Aorta (tissue), 5 donors: ENCODE measurements at regions not wholly inside any gene's neighbourhood (a gene's known extent, or its start where the extent isn't known, plus 50 kb on each side); places are given as distances from the start of the nearest gene placed in this dataset.

ENCODE experiments used
- ATAC-seq: fragments of 200-7000 bp; cut with Tn5 transposase; one replicate; pipeline ENCODE4 v1.9.1; 2022; ENCODE audit warnings: moderate library complexity; ENCODE audit not compliant: low FRiP score
- DNase-seq, 2 donors: peaks; one replicate each; pipeline ENCODE4 v3.0.0-alpha.2; 2020
- H3K27ac ChIP-seq, 2 donors: one replicate each; pipeline ENCODE4 v1.5.1; 2013; ENCODE audit warnings: low read length in 2 of 2, mild to moderate bottlenecking in 2 of 2, moderate library complexity in 2 of 2, control low read depth in 1 of 2, inconsistent platforms in 1 of 2, low read depth in 1 of 2
- H3K27me3 ChIP-seq, 2 donors: one replicate each; pipeline ENCODE4 v1.6.1; 2013; ENCODE audit warnings: control low read depth in 1 of 2, low read length in 1 of 2, mild to moderate bottlenecking in 1 of 2, moderate library complexity in 1 of 2; ENCODE audit not compliant: insufficient read depth in 2 of 2, control insufficient read depth in 1 of 2
- H3K36me3 ChIP-seq, 2 donors: one replicate each; pipeline ENCODE4 v1.6.1; 2013; ENCODE audit warnings: control low read depth in 1 of 2, low read length in 1 of 2, mild to moderate bottlenecking in 1 of 2; ENCODE audit not compliant: insufficient read depth in 2 of 2, control insufficient read depth in 1 of 2
- H3K4me1 ChIP-seq, 2 donors: one replicate each; pipeline ENCODE4 v1.6.1; 2013; ENCODE audit warnings: low read length in 2 of 2, control low read depth in 1 of 2, mild to moderate bottlenecking in 1 of 2, moderate library complexity in 1 of 2; ENCODE audit not compliant: insufficient read depth in 2 of 2, control insufficient read depth in 1 of 2
- H3K4me3 ChIP-seq, 2 donors: one replicate each; pipeline ENCODE4 v1.5.1; 2013; ENCODE audit warnings: low read length in 2 of 2, control low read depth in 1 of 2, mild to moderate bottlenecking in 1 of 2
- H3K9me3 ChIP-seq: one replicate; pipeline ENCODE4 v1.6.1; 2013; ENCODE audit warnings: mild to moderate bottlenecking, low read length; ENCODE audit not compliant: control insufficient read depth
- WGBS, 2 donors: extraction: QIAGEN DNeasy Blood & Tissue Kit; methylation state at CpG; one replicate each; pipeline ENCODE4 v1.1.7; 2013; 5-methylcytosine and 5-hydroxymethylcytosine counted together
- intact Hi-C, 2 donors: fragments of 100-400 bp; cut with DNase I; formaldehyde crosslinking; loops; one replicate each; pipeline versions ENCODE4 v1.14.2 to v1.15.0; 2022
- donor health status: healthy with polysubstance abuse.
- donor health status: Bipolar disorder and iron deficiency.
- donor health status: DM: no; HTN: no; CAD: no.
- donor health status: DM: no; HTN: no; CAD: no.
- donor health status: DM: yes; HTN: yes; CAD: no.

- intact Hi-C loops: no loop called here
- no peaks in the 10 kb centered on the region for H3K36me3 ChIP-seq
- ATAC-seq (no peak), DNase-seq (no peak)
- H3K4me1 ChIP-seq: no peaks in the 10 kb centered on the region
- no peaks in the 10 kb centered on the region for H3K27me3 ChIP-seq
- H3K4me3 ChIP-seq: no peak overlapping the region
- no peaks in the 10 kb centered on the region for H3K9me3 ChIP-seq
- no peak overlapping the region for H3K27ac ChIP-seq
- WGBS, 2 donors: 90 to 94% methylated on average over 9 of the region's 9 CpGs
Observed at GRCh38 chr16:80356365-80356764, 184.4 kb upstream of the DYNLRB2 start.

- Histone ChIP-seq H3K4me3 (no peak overlapping the region), H3K27me3 (no peaks in the 10 kb centered on the region), H3K27ac (no peak overlapping the region), H3K9me3 (no peaks in the 10 kb centered on the region), H3K36me3 (no peaks in the 10 kb centered on the region), H3K4me1 (no peaks in the 10 kb centered on the region)
- no peak for DNase-seq
- 98% methylated on average over 1 of the region's 1 CpG for WGBS, 2 donors
- ATAC-seq: no peak
- intact Hi-C loops: no loop called here
Observed at GRCh38 chr16:80355335-80355734, 185.5 kb upstream of the DYNLRB2 start.

- H3K4me3 ChIP-seq: no peak overlapping the region
- no peak for ATAC-seq
- WGBS, 2 donors: 43 to 64% methylated on average over 3 of the region's 3 CpGs
- no peak overlapping the region for H3K27ac ChIP-seq
- DNase-seq: no peak
- H3K4me1 ChIP-seq: peaks cover 0 to 2% of the 10 kb centered on the region in 2 donors
- H3K36me3 ChIP-seq: no peaks in the 10 kb centered on the region
- H3K9me3 ChIP-seq: no peaks in the 10 kb centered on the region
- H3K27me3 ChIP-seq: no peaks in the 10 kb centered on the region
- intact Hi-C loops: no loop called here
Observed at GRCh38 chr16:80350061-80350460, 190.7 kb upstream of the DYNLRB2 start.

- ATAC-seq: peak; percentile 87
- H3K36me3 ChIP-seq: no peaks in the 10 kb centered on the region
- WGBS, 2 donors: 7 to 9% methylated on average over 3 of the region's 3 CpGs
- no peak overlapping the region for H3K4me3 ChIP-seq
- no peaks in the 10 kb centered on the region for H3K27me3 ChIP-seq
- intact Hi-C loops: no loop called here
- peaks cover 0 to 2% of the 10 kb centered on the region in 2 donors for H3K4me1 ChIP-seq
- H3K9me3 ChIP-seq: no peaks in the 10 kb centered on the region
- H3K27ac ChIP-seq: no peak overlapping the region
- DNase-seq: peak; percentile 76 to 82
Observed at GRCh38 chr16:80347900-80348299, 192.9 kb upstream of the DYNLRB2 start.

- DNase-seq (no peak), ATAC-seq (no peak)
- Histone ChIP-seq H3K27me3 (no peaks in the 10 kb centered on the region), H3K4me3 (no peak overlapping the region), H3K4me1 (peaks cover 0 to 2% of the 10 kb centered on the region in 2 donors), H3K9me3 (no peaks in the 10 kb centered on the region), H3K27ac (no peak overlapping the region), H3K36me3 (no peaks in the 10 kb centered on the region)
- 97 to 98% methylated on average over 3 of the region's 3 CpGs for WGBS, 2 donors
- intact Hi-C loops: no loop called here
Observed at GRCh38 chr16:80347002-80347401, 193.8 kb upstream of the DYNLRB2 start.

GRCh38 chr16:80346111-80346632, 194.6 kb upstream of the DYNLRB2 start:
- 10 to 20% methylated on average over 6 of the region's 6 CpGs for WGBS, 2 donors
- Histone ChIP-seq H3K9me3 (no peaks in the 10 kb centered on the region), H3K4me3 (no peak overlapping the region), H3K27me3 (no peaks in the 10 kb centered on the region), H3K27ac (no peak overlapping the region), H3K4me1 (peaks cover 0 to 2% of the 10 kb centered on the region in 2 donors), H3K36me3 (no peaks in the 10 kb centered on the region)
- ATAC-seq (no peak), DNase-seq (peak in 1 of 2 donors; percentile 48)
- intact Hi-C loops: no loop called here

GRCh38 chr16:80345701-80346100, 195.1 kb upstream of the DYNLRB2 start:
- H3K4me3 ChIP-seq: no peak overlapping the region
- H3K4me1 ChIP-seq: peaks cover 0 to 2% of the 10 kb centered on the region in 2 donors
- no peaks in the 10 kb centered on the region for H3K36me3 ChIP-seq
- no peak overlapping the region for H3K27ac ChIP-seq
- no peaks in the 10 kb centered on the region for H3K27me3 ChIP-seq
- no peak for ATAC-seq
- H3K9me3 ChIP-seq: no peaks in the 10 kb centered on the region
- 75 to 89% methylated on average over 3 of the region's 3 CpGs for WGBS, 2 donors
- DNase-seq: no peak
- intact Hi-C loops: no loop called here

- peaks cover 0 to 2% of the 10 kb centered on the region in 2 donors for H3K4me1 ChIP-seq
- no peaks in the 10 kb centered on the region for H3K27me3 ChIP-seq
- ATAC-seq: no peak
- H3K36me3 ChIP-seq: no peaks in the 10 kb centered on the region
- DNase-seq: no peak
- H3K4me3 ChIP-seq: no peak overlapping the region
- intact Hi-C loops: no loop called here
- H3K27ac ChIP-seq: no peak overlapping the region
- no peaks in the 10 kb centered on the region for H3K9me3 ChIP-seq
- 95% methylated on average over 2 of the region's 2 CpGs for WGBS, 2 donors
Observed at GRCh38 chr16:80344570-80344969, 196.2 kb upstream of the DYNLRB2 start.

GRCh38 chr16:80341263-80341662, 199.5 kb upstream of the DYNLRB2 start:
- ATAC-seq (no peak), DNase-seq (no peak)
- H3K9me3 ChIP-seq: no peaks in the 10 kb centered on the region
- H3K4me3 ChIP-seq: no peak overlapping the region
- 12 to 26% methylated on average over 3 of the region's 3 CpGs for WGBS, 2 donors
- no peak overlapping the region for H3K27ac ChIP-seq
- peaks cover 0 to 2% of the 10 kb centered on the region in 2 donors for H3K4me1 ChIP-seq
- no peaks in the 10 kb centered on the region for H3K36me3 ChIP-seq
- H3K27me3 ChIP-seq: no peaks in the 10 kb centered on the region
- intact Hi-C loops: no loop called here
